Mesenchymal stem cell (in vitro differentiated cells and primary cell): ENCODE measurements at regions not wholly inside any gene's neighbourhood (a gene's known extent, or its start where the extent isn't known, plus 50 kb on each side); places are given as distances from the start of the nearest gene placed in this dataset.

Experiments used
- DNase-seq: peaks from one replicate; pipeline ENCODE4 v3.0.0-alpha.2; 2013
- H2AFZ ChIP-seq: one replicate; pipeline ENCODE4 v1.6.1; 2013; ENCODE audit warnings: low read depth, mild to moderate bottlenecking, control low read depth, inconsistent platforms, low read length, moderate library complexity
- H2AK5ac ChIP-seq: 2 replicates; pipeline ENCODE4 v1.6.1; 2013; ENCODE audit warnings: low read length, moderate library complexity, mild to moderate bottlenecking, inconsistent platforms; ENCODE audit not compliant: severe bottlenecking
- H2BK120ac ChIP-seq: one replicate; pipeline ENCODE4 v1.6.1; 2013; ENCODE audit warnings: low read depth, mild to moderate bottlenecking, inconsistent platforms, low read length, moderate library complexity
- H2BK12ac ChIP-seq, 2 experiments: one replicate each; pipeline ENCODE4 v1.6.1; 2013; ENCODE audit warnings: inconsistent platforms in 2 of 2, low read length in 2 of 2, mild to moderate bottlenecking in 2 of 2, moderate library complexity in 2 of 2, control low read depth in 1 of 2
- H2BK15ac ChIP-seq: one replicate; pipeline ENCODE4 v1.6.1; 2013; ENCODE audit warnings: mild to moderate bottlenecking, low read depth, inconsistent platforms; ENCODE audit not compliant: poor library complexity, severe bottlenecking
- H2BK5ac ChIP-seq: 2 replicates; pipeline ENCODE4 v1.6.1; 2013; ENCODE audit warnings: low read depth, mild to moderate bottlenecking, low read length, control low read depth, inconsistent platforms; ENCODE audit not compliant: poor library complexity, severe bottlenecking
- H3K14ac ChIP-seq, 2 experiments: one replicate each; pipeline ENCODE4 v1.6.1; 2013; ENCODE audit warnings: inconsistent platforms in 2 of 2, low read length in 2 of 2, control low read depth in 1 of 2, mild to moderate bottlenecking in 1 of 2, moderate library complexity in 1 of 2
- H3K18ac ChIP-seq, 2 experiments: one replicate each; pipeline ENCODE4 v1.6.1; 2013; ENCODE audit warnings: inconsistent platforms in 2 of 2, low read length in 2 of 2, control low read depth in 1 of 2, low read depth in 1 of 2, mild to moderate bottlenecking in 1 of 2
- H3K23ac ChIP-seq, 2 experiments: one replicate each; pipeline ENCODE4 v1.6.1; 2013; ENCODE audit warnings: inconsistent platforms in 2 of 2, low read length in 2 of 2, mild to moderate bottlenecking in 2 of 2, moderate library complexity in 2 of 2, control low read depth in 1 of 2
- H3K27ac ChIP-seq: 2 replicates; pipeline ENCODE4 v1.5.1; 2013; ENCODE audit warnings: mild to moderate bottlenecking, moderate library complexity, low read length, control low read depth, inconsistent platforms; ENCODE audit not compliant: poor library complexity, severe bottlenecking
- H3K27me3 ChIP-seq, 2 experiments: 2 replicates each; pipeline versions ENCODE4 v1.6.1 to v1.7.0; 2013; ENCODE audit warnings: low read length in 2 of 2, mild to moderate bottlenecking in 2 of 2, moderate library complexity in 2 of 2, control low read depth in 1 of 2, inconsistent platforms in 1 of 2; ENCODE audit not compliant: control insufficient read depth in 1 of 2, insufficient read depth in 1 of 2
- H3K36me3 ChIP-seq, 2 experiments: 2 replicates each; pipeline versions ENCODE4 v1.6.1 to v1.7.0; 2013; ENCODE audit warnings: low read length in 2 of 2, control low read depth in 1 of 2, inconsistent platforms in 1 of 2, low read depth in 1 of 2, mild to moderate bottlenecking in 1 of 2; ENCODE audit not compliant: insufficient read depth in 2 of 2, control insufficient read depth in 1 of 2
- H3K4ac ChIP-seq, 2 experiments: one replicate each; pipeline ENCODE4 v1.6.1; 2013; ENCODE audit warnings: inconsistent platforms in 2 of 2, low read length in 2 of 2, mild to moderate bottlenecking in 2 of 2, moderate library complexity in 2 of 2, control low read depth in 1 of 2, low read depth in 1 of 2
- H3K4me1 ChIP-seq: 2 replicates; pipeline ENCODE4 v1.6.1; 2013; ENCODE audit warnings: low read depth, low read length, control low read depth; ENCODE audit not compliant: control insufficient read depth, insufficient read depth
- H3K4me2 ChIP-seq: 2 replicates; pipeline ENCODE4 v1.6.1; 2013; ENCODE audit warnings: low read length, mild to moderate bottlenecking, inconsistent platforms; ENCODE audit not compliant: poor library complexity, severe bottlenecking
- H3K4me3 ChIP-seq, 2 experiments: 2 replicates each; pipeline versions ENCODE4 v1.5.1 to v1.7.0; 2013; ENCODE audit warnings: low read length in 2 of 2, mild to moderate bottlenecking in 2 of 2, control low read depth in 1 of 2, low read depth in 1 of 2; ENCODE audit not compliant: insufficient read depth in 1 of 2
- H3K79me1 ChIP-seq: replicated peaks from 2 replicates; pipeline ENCODE4 v1.6.1; 2013; ENCODE audit warnings: mild to moderate bottlenecking, control low read depth, low read length, inconsistent platforms; ENCODE audit not compliant: poor library complexity, severe bottlenecking
- H3K9ac ChIP-seq: 2 replicates; pipeline ENCODE4 v1.7.0; 2013; ENCODE audit warnings: mild to moderate bottlenecking, low read length, moderate library complexity
- H3K9me3 ChIP-seq: 2 replicates; pipeline ENCODE4 v1.7.0; 2013; ENCODE audit warnings: mild to moderate bottlenecking, low read length; ENCODE audit not compliant: control insufficient read depth
- H4K8ac ChIP-seq: one replicate; pipeline ENCODE4 v1.6.1; 2013; ENCODE audit warnings: inconsistent platforms, mild to moderate bottlenecking, low read length, moderate library complexity
- H4K91ac ChIP-seq: one replicate; pipeline ENCODE4 v1.6.1; 2013; ENCODE audit warnings: mild to moderate bottlenecking, low read length, inconsistent platforms
- WGBS: methylation state at CpG from one replicate; pipeline ENCODE4 v1.1.7; 2013; ENCODE audit warnings: mixed read lengths; 5-methylcytosine and 5-hydroxymethylcytosine counted together

- Histone ChIP-seq H2BK15ac (no peak overlapping the region), H4K91ac (no peak overlapping the region), H3K27me3 (no peaks in the 10 kb centered on the region), H2AK5ac (no peak overlapping the region), H3K18ac (no peak overlapping the region), H3K27ac (no peak overlapping the region), H2AFZ (no peak overlapping the region), H4K8ac (no peak overlapping the region), H2BK120ac (no peak overlapping the region), H3K4me3 (no peak overlapping the region), H3K79me1 (no peaks in the 10 kb centered on the region), H2BK5ac (no peak overlapping the region), H3K4me2 (no peak overlapping the region), H2BK12ac (no peak overlapping the region), H3K9me3 (peaks cover 10% of the 10 kb centered on the region), H3K4me1 (no peaks in the 10 kb centered on the region), H3K23ac (no peak overlapping the region), H3K14ac (no peak overlapping the region), H3K36me3 (no peaks in the 10 kb centered on the region), H3K9ac (no peak overlapping the region), H3K4ac (no peak overlapping the region)
- DNase-seq: no peak
Measured at GRCh38 chr5:126219616-126220015, 203.6 kb upstream of the GRAMD2B start.

- WGBS: 91% methylated on average over 10 of the region's 11 CpGs
- H3K9me3 ChIP-seq: peaks cover 10% of the 10 kb centered on the region
Measured at GRCh38 chr5:126220725-126221124, 202.5 kb upstream of the GRAMD2B start.

GRCh38 chr5:126228934-126229333 is 194.3 kb upstream of the GRAMD2B start:
- WGBS: 89% methylated on average over 14 of the region's 14 CpGs

More at GRCh38 chr5:126220725-126221124, 202.5 kb upstream of the GRAMD2B start:
- no peak overlapping the region for H2AK5ac ChIP-seq
- no peak overlapping the region for H3K4me2 ChIP-seq
- no peak overlapping the region for H4K8ac ChIP-seq
- H2BK15ac ChIP-seq: no peak overlapping the region
- no peak overlapping the region for H2BK12ac ChIP-seq
- H3K4ac ChIP-seq: no peak overlapping the region
- no peaks in the 10 kb centered on the region for H3K4me1 ChIP-seq
- H2AFZ ChIP-seq: no peak overlapping the region
- no peak overlapping the region for H3K9ac ChIP-seq
- H3K27ac ChIP-seq: no peak overlapping the region
- no peaks in the 10 kb centered on the region for H3K79me1 ChIP-seq
- H4K91ac ChIP-seq: no peak overlapping the region
- no peak overlapping the region for H2BK120ac ChIP-seq
- H2BK5ac ChIP-seq: no peak overlapping the region
- H3K18ac ChIP-seq: no peak overlapping the region
- DNase-seq: no peak
- H3K27me3 ChIP-seq: no peaks in the 10 kb centered on the region
- peak overlapping the region in 1 of 2 experiments; percentile 4 for H3K14ac ChIP-seq
- H3K23ac ChIP-seq: no peak overlapping the region
- H3K4me3 ChIP-seq: no peak overlapping the region
- no peaks in the 10 kb centered on the region for H3K36me3 ChIP-seq

GRCh38 chr5:126233256-126233655 is 190.0 kb upstream of the GRAMD2B start:
- Histone ChIP-seq H3K18ac (no peak overlapping the region), H3K79me1 (no peaks in the 10 kb centered on the region), H3K4me1 (no peaks in the 10 kb centered on the region), H3K4ac (no peak overlapping the region), H2BK120ac (no peak overlapping the region), H2AK5ac (no peak overlapping the region), H4K8ac (no peak overlapping the region), H3K27ac (no peak overlapping the region), H4K91ac (no peak overlapping the region), H3K23ac (no peak overlapping the region), H2BK15ac (no peak overlapping the region), H3K4me3 (no peak overlapping the region), H3K14ac (no peak overlapping the region), H2BK5ac (no peak overlapping the region), H2AFZ (peak overlapping the region; percentile 1), H3K9me3 (peaks cover 3% of the 10 kb centered on the region), H3K9ac (no peak overlapping the region), H3K36me3 (no peaks in the 10 kb centered on the region), H3K4me2 (no peak overlapping the region), H2BK12ac (no peak overlapping the region), H3K27me3 (no peaks in the 10 kb centered on the region)
- 92% methylated on average over 5 of the region's 5 CpGs for WGBS
- no peak for DNase-seq

More at GRCh38 chr5:126228934-126229333, 194.3 kb upstream of the GRAMD2B start:
- H3K4me1 ChIP-seq: no peaks in the 10 kb centered on the region
- H2BK12ac ChIP-seq: no peak overlapping the region
- no peak overlapping the region for H3K4me2 ChIP-seq
- H3K14ac ChIP-seq: no peak overlapping the region
- no peak overlapping the region for H3K27ac ChIP-seq
- H3K27me3 ChIP-seq: no peaks in the 10 kb centered on the region
- no peak overlapping the region for H2BK15ac ChIP-seq
- no peak overlapping the region for H4K8ac ChIP-seq
- no peak overlapping the region for H2BK5ac ChIP-seq
- no peak overlapping the region for H2AFZ ChIP-seq
- no peak overlapping the region for H3K9ac ChIP-seq
- no peak overlapping the region for H2AK5ac ChIP-seq
- peaks cover 5% of the 10 kb centered on the region for H3K9me3 ChIP-seq
- DNase-seq: no peak
- no peak overlapping the region for H3K23ac ChIP-seq
- H3K4me3 ChIP-seq: no peak overlapping the region
- H3K79me1 ChIP-seq: no peaks in the 10 kb centered on the region
- H2BK120ac ChIP-seq: no peak overlapping the region
- H3K18ac ChIP-seq: no peak overlapping the region
- no peak overlapping the region for H4K91ac ChIP-seq
- no peaks in the 10 kb centered on the region for H3K36me3 ChIP-seq
- no peak overlapping the region for H3K4ac ChIP-seq
